Esophagus squamous epithelium (tissue), 4 donors: ENCODE measurements at regions not wholly inside any gene's neighbourhood (a gene's known extent, or its start where the extent isn't known, plus 50 kb on each side); places are given as distances from the start of the nearest gene placed in this dataset.

Source experiments
- POLR2A ChIP-seq, 4 donors: fragments of 450-650 bp; IDR thresholded peaks; one replicate each; pipeline ENCODE4 v1.6.1; 2017; ENCODE audit warnings: antibody characterized with exemption in 4 of 4, mild to moderate bottlenecking in 4 of 4, moderate library complexity in 3 of 4
- TF ChIP-seq, protein P1 (sequence below), 6 experiments: fragments of 450-650 bp in 4 of 6; fragments of 200-600 bp in 2 of 6; sonication (generic) in 2 of 6; IDR thresholded peaks; one replicate each; pipeline ENCODE4 v1.5.1; 2016 to 2019; ENCODE audit warnings: antibody characterized with exemption in 6 of 6, mild to moderate bottlenecking in 4 of 6, moderate library complexity in 4 of 6

DNA sequence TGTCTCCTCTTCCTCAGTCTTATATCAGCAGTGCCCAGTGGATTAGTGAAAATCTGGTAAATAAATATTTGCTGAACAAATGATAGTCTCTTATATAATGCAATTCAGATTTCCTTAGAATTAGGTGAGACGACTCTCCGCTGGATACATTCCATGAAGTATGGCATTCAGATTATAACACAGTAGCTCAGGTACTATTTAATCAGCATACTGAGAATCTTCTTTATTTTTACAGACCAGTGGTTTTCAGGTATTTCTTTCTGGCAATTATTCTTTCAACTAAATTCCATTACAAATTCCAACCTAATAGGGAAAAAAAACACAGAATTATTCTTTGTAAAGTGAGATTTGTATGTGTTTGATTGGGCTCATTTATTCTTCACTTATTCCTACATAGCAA, 435.5 kb downstream of the TAF11L14 start:
- TF ChIP-seq, protein P1, sequence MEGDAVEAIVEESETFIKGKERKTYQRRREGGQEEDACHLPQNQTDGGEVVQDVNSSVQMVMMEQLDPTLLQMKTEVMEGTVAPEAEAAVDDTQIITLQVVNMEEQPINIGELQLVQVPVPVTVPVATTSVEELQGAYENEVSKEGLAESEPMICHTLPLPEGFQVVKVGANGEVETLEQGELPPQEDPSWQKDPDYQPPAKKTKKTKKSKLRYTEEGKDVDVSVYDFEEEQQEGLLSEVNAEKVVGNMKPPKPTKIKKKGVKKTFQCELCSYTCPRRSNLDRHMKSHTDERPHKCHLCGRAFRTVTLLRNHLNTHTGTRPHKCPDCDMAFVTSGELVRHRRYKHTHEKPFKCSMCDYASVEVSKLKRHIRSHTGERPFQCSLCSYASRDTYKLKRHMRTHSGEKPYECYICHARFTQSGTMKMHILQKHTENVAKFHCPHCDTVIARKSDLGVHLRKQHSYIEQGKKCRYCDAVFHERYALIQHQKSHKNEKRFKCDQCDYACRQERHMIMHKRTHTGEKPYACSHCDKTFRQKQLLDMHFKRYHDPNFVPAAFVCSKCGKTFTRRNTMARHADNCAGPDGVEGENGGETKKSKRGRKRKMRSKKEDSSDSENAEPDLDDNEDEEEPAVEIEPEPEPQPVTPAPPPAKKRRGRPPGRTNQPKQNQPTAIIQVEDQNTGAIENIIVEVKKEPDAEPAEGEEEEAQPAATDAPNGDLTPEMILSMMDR (IDR thresholded peaks at IDR 0.05) = no peak
- no peak for TF ChIP-seq POLR2A (IDR thresholded peaks at IDR 0.05)
